Left forelimb (tissue), 1 donor: ENCODE measurements at regions not wholly inside any gene's neighbourhood (a gene's known extent, or its start where the extent isn't known, plus 50 kb on each side); places are given as distances from the start of the nearest gene placed in this dataset.

ENCODE experiments used
- DNase-seq: peaks from one replicate; pipeline ENCODE4 v3.0.0-alpha.2; 2018; ENCODE audit warnings: low spot score

DNA sequence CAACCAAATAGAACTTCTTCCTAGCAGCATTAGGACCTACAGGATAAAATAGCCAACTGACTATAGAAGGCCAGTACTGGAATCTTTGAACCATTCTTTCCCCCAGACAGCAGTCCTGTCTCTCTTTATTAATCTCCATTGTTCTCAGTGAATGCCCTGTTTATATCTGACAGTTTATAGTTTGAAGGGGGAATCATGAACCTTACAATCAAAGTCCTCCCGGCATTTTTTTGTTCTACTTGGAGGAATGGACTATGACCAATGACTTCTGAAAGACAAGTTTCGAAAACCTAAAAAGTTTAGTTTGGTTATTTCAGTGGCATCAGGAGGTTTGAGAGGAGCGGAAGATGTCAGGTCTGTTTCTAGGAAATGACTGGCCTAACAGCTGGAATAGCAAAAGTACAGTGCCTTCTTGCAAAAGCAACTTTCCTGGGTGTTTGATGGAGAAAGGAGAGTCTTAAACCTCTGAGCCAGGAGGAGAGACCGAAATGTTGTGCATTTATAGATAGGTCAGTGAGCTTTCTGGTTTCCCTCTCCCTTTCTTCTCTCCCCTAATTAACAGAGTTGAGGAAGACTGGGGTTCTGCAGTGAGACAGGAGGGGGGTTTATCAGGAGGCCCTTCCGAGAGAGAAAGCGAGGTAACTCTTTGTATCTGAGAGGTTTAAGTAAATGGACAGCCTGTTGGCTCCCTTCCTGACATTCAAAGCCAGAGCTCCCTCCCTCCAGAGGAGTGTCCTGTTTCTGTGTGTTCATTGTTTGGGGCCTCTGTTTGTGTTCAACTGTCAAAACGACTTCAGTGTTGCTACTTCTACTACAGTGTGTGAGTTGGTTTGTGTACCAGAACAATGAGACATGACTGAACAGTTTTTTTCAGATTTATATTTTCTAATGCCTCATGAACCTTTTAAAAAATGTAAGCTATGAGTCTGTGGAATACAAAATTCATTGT is 383.0 kb upstream of the RARB start:
- DNase-seq, result no peak

DNA sequence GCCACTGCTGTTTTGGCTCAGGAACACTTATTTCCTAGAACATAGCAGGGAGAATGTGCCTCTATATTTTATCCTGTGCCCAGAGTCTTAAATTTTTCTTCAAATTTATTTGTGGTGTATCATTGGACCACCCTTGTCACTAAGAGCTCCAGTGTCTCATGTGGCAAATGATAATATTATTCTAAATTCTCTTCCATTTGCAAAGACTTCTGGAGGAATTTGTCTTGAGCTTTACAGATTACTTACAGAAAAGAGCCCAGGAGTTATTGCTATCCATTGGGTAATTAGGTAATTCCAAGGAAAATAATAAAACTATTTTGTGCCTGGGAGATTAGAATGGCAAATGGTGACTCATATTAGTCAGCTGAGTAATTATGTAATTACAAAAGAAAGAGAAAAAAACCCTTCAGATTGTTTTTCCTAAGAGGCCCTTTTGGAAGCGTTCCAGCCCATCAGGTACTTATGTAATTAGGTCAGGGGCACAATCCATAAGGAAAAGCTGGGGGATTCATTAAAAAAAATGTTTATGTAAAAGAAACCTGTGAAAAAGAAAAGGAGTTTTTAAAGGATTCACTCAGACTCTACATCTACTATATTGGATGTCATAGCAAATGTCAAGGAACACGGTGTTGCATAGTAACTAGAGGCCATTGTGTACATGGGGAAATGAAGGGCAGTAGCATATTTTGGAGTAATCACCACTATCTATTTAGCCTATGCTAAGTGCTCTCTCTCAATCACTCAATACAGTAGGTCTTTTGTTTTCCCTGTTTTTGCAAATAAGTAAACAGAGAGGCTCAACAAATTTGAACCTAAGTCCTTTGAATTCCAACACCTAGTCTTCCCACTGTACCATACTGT is 380.9 kb upstream of the RARB start:
- DNase-seq, result no peak

DNA sequence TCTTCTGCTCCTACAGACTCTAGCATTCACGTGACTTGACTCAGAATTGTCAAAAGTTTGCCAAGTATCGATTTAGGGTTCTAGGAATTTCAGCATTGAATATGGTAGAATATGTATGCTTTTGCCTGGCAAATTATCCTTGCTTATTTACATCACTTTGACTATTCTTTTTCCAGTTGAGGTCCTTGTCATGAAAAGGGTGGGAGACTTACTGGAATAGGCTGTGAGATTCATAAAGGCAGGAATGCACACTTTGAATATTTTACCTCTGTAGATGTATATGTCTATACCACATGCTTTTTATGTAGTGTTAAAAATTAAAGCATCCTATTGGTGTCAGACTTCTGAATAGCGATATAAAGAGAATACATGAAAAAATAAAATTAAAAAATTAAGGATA is 378.8 kb upstream of the RARB start:
- no peak for DNase-seq

DNA sequence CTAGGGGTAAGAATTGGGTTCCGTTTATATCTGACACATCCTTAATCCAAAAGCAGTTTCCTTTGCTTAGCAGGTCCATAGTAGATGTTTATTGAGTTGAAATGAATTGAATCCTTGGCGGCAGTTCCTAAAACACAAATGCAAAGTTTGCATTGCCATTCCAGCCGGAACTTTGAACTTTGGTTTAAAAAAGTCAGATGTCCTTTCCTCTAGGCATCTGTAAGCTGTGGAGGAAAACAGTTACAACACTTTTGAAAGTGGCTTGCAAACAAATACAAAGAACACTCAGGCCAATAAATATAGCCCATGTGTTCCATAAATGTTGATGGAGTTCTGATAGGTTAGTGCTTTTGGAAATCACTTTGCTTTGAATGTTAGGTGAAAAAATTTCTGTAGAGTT is 374.7 kb upstream of the RARB start:
- DNase-seq, result no peak

DNA sequence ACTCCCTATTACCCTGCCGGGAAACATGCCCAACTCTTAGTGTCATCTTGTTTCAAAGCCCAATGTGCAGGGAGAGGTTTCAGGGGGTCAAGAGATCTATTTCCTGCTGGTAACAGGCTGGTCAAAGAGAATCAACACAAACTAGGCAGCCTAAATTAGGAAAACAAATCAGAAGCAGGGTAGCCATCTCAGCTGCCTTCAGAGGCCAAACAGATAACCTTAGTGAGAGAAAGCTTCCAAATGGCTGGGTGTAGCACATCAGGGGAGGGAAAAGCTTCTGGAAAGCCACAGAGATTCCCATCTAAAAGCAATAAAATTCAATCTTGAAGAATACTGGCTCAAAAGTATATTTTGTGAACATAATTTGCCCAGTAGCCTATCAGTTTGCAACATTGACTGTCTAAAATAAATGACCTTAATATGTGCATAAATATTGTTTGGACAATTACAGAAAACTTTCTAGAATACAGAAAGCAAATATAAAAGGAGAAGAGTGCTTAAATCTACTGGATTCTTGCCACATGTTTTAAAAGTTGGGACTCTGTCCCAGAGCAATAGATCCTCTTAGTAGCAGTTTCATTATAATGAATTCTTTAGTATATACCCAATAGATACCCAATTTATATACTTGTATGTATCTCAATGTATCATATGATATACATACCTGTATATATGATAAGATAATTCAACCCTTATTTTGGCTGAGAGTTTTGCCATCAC is 371.9 kb upstream of the RARB start:
- DNase-seq, result no peak

DNA sequence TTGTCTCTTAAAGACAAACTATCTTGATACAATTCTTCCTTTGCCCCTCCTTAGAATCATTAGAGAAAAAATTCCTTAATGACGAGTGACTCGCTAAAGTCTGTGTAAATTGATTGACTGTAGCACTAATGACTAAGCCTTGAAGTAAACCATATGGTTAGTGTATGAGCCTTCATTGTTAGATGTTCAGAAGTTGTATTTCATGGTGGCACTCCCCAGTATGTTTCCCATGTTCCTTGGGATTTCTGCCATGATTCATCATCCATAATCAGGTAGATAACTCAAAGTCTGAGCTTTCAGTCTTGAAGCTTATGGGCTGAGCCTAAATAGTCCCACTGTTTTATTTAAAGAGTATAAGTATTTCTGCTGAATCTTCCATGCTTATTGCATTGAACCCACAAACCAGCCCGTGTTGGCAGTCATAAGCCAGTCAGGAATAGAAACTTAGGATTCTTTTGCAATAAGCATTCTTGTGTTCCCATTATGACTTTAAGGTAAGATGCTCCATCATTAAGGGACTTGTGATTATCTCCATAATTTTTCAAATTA is 371.2 kb upstream of the RARB start:
- DNase-seq, result no peak

DNA sequence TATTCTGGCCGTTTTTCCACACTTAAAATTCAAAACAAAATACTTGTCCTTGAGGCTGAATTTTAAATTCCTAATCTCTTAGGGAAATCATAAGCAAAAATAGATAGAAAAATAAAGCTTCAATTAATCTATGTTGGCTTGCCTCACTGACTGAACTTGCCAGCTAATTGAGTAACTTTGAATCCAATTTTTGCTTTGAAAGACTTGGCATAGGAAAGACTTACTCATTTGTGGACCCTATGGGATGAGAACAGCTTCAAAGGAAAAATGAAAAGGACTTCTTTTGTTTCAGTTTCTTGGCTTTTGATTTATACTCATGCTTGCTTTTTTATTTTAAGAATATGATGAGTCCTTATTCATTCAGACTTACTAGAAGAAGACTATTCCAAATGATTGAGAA is 370.7 kb upstream of the RARB start:
- no peak for DNase-seq

DNA sequence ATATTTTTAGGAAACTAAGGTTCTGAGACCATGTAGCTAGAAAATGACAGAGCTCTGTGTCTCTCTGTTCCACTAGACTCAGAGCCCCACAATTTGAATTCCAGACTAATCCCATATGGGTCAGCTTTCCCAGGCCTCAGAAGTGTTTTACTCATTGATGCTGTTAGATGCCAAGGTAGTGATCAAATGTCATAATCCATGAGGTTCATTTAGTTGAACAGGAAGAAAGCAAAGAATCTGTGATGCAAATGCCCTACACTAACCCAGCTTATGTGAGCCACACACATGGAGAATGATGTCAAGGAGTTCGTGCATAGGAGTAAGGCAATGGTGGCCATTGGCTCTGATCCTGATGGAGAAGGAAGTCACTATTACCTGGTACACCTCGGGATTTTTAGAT is 363.4 kb upstream of the RARB start:
- DNase-seq, result no peak

DNA sequence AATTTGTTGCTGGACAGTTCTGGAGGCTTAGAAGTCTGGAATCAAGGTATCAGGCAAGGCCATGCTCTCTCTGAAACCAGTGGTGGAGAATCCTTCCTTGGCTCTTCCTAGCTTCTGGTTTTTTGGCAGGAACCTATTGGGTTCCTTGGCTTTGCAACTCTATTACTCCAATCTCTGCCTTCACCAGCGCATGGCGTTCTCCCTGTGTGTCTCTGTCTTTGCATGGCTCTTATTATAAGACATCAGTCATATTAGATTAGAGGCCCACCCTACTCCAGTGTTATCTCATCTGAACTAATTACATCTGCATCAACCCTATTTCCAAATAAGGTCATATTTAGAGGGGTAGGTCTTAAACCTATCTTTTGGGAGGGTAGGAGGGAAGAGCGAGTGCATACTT is 358.1 kb upstream of the RARB start:
- no peak for DNase-seq

DNA sequence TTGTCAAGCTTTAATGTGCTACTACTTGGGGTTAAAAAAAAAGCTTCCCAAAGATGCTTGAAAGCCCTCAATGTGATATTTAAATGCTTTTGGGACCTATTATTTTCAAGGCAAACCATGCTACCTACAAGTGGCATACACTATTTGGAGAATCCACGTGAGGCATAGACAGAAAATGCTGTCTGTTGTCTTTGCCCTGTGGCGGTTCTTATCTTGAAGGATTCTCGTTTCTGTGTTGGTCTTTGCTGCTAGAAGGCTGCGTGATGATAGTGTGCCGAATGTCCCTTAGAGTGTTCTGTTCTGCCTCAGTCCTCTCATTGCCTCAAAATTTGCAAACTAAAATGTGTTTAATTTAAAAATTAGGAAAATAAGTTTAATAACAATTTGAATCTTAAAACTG is 356.2 kb upstream of the RARB start:
- no peak for DNase-seq

DNA sequence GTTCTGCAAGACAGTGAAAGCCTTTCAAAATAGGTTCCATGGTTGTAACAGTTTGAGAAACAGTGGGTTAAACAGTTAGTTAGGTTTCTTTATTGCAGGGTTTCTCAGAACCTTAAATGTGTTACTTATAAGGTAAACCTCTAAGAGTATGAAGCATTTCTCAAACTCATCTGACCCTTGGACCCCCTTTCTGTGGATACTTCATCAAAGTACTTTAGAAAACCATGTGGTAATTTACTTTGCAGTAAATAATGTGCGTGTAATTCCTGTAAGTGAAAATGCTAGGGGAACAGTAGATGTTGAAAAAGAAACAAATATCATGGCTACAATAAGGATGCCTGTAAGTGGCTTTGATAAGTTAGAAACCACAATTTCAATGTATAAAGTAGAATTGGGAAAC is 354.6 kb upstream of the RARB start:
- no peak for DNase-seq

DNA sequence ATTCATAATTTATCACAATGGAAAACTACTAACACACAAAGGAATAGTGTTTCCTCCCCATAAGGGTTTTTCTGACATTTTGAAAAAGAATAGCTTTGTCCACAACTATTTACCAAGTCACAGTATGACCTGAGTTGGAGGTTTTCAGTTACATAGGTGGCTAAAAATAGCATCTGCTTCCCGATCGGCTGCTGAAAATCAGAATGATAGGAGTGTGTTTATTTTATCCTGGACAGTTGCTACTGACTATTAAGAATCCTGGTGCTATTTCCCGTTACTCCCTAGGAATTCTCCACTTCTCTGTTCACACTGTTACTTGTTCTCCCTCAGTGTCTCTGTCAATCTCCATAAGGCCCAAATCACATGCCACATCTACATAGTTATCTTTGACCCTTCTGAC is 353.9 kb upstream of the RARB start:
- no peak for DNase-seq

DNA sequence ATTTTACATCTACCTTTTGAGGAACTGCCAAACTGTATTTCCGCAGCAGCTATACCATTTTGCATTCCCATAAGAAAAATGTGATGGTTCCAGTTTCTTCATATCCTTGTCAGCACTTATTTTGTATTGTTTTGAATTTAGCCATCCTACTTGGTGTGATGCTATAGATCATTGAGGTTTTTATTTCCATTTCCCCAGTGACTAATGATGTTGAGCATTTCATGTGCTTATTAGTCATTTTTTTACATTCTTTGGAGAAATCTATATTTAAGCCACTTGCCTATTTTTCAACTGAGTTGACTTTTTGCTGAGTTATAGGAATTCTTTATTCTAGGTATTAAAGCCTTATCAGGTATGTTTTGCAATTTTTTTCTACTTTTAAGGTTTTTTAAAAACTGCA is 347.6 kb upstream of the RARB start:
- no peak for DNase-seq

DNA sequence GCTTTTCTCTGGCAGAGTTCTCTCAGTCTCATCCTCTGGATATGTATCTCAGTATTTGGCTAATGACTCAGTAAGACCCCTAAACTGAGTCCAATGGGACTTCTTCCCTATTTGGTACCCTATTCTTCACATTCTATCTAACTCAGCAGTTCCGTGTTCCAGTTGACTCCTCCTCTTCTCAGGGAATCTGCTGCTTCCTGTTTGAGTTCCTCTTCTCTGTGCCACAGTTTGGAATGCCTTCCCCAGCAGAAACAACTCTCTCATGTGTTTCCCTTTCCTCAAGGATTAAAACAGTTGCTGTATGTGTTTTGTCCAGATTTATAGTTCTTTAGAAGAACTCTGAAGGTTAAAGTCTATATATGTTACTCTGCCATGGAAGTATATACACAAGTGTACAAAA is 344.0 kb upstream of the RARB start:
- DNase-seq, result no peak

DNA sequence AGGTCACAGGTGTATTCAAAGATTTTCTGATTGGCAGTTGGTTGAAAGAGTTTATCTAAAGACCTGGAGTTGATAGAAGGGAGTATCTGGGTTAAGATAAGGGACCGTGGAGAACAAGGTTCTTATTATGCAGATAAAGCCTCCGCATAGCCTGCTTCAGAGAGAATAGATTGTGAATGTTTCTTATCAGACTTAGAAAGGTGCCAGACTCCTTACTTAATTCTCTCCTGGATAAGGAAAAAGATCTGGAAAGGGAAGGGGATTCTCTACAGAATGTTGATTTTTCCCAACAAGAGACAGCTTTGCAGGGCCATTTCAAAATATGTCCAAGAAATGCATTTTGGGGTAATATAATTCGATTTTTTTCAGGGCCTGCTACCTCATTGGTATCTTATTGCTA is 341.3 kb upstream of the RARB start:
- DNase-seq, result no peak

DNA sequence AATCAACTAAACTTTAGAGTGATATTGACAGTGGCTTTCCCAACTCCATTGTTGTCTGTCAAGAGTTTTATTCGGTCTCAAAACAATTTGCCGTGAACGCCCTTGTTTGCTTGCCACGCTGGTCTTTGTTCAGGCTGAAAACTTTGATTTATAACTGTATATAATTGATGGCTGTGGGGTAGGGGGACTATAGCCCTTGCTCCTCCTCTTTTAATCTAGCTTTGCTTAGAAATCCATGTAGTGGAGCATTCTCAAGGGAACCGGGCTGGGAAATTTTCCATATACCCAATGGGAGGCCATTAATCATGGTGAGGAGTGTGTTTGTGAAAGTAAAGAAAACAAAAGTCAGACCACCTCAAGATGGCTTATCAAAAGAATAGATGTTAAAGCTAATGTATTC is 339.8 kb upstream of the RARB start:
- DNase-seq, result no peak

DNA sequence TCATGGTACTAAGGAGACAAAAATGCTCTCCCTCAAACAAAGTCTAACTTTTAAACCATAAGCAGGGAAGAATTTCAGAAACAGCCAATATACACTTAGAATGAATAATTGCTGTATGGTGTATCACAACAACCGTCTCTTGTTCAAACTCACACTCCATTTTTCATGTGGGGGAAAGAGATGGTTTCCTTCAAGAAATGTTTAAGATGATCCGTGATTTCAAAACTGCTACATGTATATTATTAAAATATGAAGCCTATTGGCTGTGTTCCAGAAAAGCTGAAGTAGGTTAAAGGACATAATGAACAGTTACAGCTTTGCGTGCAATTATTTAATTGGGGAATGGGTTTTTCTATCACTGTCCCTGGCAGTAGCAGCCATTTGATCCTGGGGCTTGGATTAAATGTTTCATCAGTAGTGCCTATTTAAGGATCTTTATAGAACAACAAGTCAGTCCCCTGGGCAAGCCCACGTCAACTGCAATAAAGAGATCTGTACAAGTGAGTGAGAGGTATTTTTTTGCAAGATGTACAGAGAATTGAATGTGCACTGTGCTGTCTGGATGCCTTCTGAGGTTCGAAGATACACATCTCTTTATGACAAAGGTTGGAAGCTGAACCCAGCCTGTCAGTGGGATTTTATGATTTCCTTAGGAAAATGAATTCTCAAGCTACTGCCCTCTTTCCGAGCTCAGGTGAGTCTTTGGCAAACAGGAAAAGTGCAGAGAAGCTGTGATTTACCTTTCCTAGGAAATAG is 337.2 kb upstream of the RARB start:
- no peak for DNase-seq

DNA sequence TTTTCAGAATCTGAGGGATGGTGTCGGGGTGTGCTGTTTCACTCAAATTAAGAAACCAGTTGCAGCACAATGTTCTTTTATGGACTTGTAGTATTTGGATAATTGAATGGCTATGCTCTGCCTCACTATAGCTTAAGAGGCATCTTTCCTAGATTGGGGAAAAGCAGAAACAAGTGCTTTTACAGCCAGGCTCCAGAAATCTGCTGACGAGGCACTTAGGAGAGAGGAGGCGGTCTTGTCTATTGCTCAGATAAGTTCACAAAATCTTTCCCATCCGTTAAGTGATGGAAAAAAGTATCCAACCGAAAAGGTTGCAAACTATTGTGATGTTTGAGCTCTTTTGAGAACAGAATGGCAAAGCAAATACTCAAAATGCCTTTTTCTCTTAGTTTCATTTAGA is 336.1 kb upstream of the RARB start:
- no peak for DNase-seq

DNA sequence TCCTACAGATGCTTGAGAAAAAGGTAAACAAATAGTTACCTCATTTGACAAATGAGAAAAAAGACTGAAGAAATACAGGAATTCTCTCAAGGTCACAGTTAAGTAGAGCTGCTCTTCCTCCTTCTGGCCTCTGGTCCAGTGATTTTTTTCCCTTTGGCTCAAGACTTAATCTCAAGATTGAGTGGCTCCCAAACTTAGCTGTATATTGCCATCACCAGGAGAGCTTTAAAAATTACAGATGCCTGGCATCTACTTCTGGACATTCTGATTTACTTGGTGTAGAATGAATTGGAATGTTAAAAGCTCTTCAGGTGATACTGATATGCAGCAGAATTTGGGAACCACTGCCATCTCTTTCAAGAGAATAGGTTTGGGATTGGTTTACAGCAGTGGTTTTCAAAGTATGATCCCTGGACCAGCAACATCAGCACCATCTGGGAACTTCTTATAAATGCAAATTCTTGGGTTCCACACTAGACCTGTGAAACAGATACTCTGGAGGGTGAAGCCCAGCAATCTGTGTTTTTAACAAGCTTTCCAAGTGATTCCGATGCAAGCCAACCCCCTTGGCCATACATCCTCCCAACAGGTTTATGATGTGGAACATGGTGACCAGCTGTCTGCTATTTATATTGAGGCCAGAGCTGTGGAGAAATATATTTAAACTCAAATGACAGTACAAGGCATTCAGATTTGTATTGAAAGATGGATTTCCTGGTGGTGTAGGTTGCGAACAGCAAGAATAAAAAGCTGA is 333.0 kb upstream of the RARB start:
- DNase-seq, result no peak

DNA sequence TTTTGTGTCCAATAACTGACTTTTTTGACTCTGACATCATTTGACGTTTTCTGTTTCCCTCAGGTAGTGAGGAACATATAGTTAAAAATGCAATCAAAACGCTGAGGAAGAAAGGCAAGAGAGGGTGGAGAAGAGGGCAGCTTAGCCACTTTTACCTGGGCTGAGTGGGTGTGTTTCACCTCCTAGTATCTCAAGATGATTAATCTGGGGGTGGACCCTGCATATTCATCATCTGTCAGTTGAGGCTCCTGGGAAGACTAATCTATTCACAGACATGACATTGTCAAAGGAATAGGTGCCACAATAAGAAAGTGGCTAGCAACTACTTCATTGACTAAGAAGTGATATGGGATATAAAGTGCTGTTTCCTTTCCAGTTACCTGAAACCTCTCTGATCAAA is 331.5 kb upstream of the RARB start:
- DNase-seq, result no peak

DNA sequence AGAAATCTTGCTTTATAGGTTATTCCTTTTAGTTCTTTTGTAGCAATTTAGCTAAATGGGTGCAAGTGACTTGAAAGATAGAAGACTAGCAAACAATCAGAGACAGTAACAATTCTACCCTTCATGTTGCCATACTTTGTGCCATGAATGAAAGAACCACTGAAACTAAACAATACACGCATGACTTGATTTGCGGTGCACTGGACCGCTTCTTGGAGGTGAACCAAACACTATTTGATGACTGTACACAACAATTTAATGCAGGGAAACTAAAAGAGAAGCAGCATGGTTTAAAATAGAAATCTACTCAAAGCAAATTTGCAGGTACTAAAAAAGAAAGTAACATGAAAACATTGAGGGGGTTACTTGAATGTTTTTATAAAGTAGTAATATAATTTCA is 331.0 kb upstream of the RARB start:
- DNase-seq, result no peak
